Fibroblast of skin of abdomen (primary cell): ENCODE measurements at regions not wholly inside any gene's neighbourhood (a gene's known extent, or its start where the extent isn't known, plus 50 kb on each side); places are given as distances from the start of the nearest gene placed in this dataset.
"Not testable (repeated sequence)": the region's sequence is repeated elsewhere in the genome, so short reads cannot be mapped to it uniquely, and the experiment has no call there.

Experiments
- DNase-seq: peaks from one replicate; pipeline ENCODE4 v3.0.0-alpha.2; 2013

GRCh38 chrX:95797344-95797743 is 887.3 kb upstream of the DIAPH2 start:
- DNase-seq, result no peak

- no peak for DNase-seq
Measured at GRCh38 chrX:95823796-95824195, 860.8 kb upstream of the DIAPH2 start.

GRCh38 chrX:95835223-95835622 is 849.4 kb upstream of the DIAPH2 start:
- no peak for DNase-seq

GRCh38 chrX:95836517-95836916 is 848.1 kb upstream of the DIAPH2 start:
- DNase-seq, result no peak

- DNase-seq, result no peak
Measured at GRCh38 chrX:95841863-95842262, 842.8 kb upstream of the DIAPH2 start.

- DNase-seq, result no peak
Measured at GRCh38 chrX:95860127-95860526, 824.5 kb upstream of the DIAPH2 start.

- no peak for DNase-seq
Measured at GRCh38 chrX:95875661-95876060, 809.0 kb upstream of the DIAPH2 start.

GRCh38 chrX:95878874-95879273 is 805.8 kb upstream of the DIAPH2 start:
- no peak for DNase-seq

GRCh38 chrX:95884186-95884585 is 800.5 kb upstream of the DIAPH2 start:
- DNase-seq, result no peak

- DNase-seq, result peak; percentile 0
Measured at GRCh38 chrX:95885074-95885473, 799.6 kb upstream of the DIAPH2 start.

GRCh38 chrX:95889279-95889678 is 795.4 kb upstream of the DIAPH2 start:
- no peak for DNase-seq

GRCh38 chrX:95893636-95894035 is 791.0 kb upstream of the DIAPH2 start:
- DNase-seq, result peak; percentile 19

GRCh38 chrX:95903490-95903889 is 781.2 kb upstream of the DIAPH2 start:
- no peak for DNase-seq

GRCh38 chrX:95903975-95904374 is 780.7 kb upstream of the DIAPH2 start:
- DNase-seq, result no peak

- DNase-seq, result no peak
Measured at GRCh38 chrX:95907081-95907480, 777.6 kb upstream of the DIAPH2 start.

GRCh38 chrX:95911062-95911461 is 773.6 kb upstream of the DIAPH2 start:
- DNase-seq, result no peak

GRCh38 chrX:95919605-95920004 is 765.0 kb upstream of the DIAPH2 start:
- no peak for DNase-seq

- no peak for DNase-seq
Measured at GRCh38 chrX:95945528-95945927, 739.1 kb upstream of the DIAPH2 start.

GRCh38 chrX:95949588-95949987 is 735.1 kb upstream of the DIAPH2 start:
- DNase-seq, result no peak

GRCh38 chrX:95950679-95951078 is 734.0 kb upstream of the DIAPH2 start:
- no peak for DNase-seq

GRCh38 chrX:95953564-95953963 is 731.1 kb upstream of the DIAPH2 start:
- DNase-seq, result no peak

GRCh38 chrX:95956745-95957144 is 727.9 kb upstream of the DIAPH2 start:
- DNase-seq, result no peak

- not testable (repeated sequence) for DNase-seq
Measured at GRCh38 chrX:95973456-95974095, 711.1 kb upstream of the DIAPH2 start.

GRCh38 chrX:95974096-95974470 is 710.6 kb upstream of the DIAPH2 start:
- DNase-seq, result no peak

- no peak for DNase-seq
Measured at GRCh38 chrX:95974890-95975289, 709.8 kb upstream of the DIAPH2 start.
